WTC11 (cell line): ENCODE measurements at regions not wholly inside any gene's neighbourhood (a gene's known extent, or its start where the extent isn't known, plus 50 kb on each side); places are given as distances from the start of the nearest gene placed in this dataset.

ENCODE experiments used
- ATAC-seq: fragments of 200-7000 bp; cut with Tn5 transposase; 2 replicates; pipeline ENCODE4 v1.10.0; 2021; ENCODE audit warnings: mild to moderate bottlenecking, moderate library complexity
- CTCF ChIA-PET: fragments of 300-600 bp; sonication (Branson Sonifier 250); formaldehyde crosslinking; loops from one replicate; lab custom pipeline; 2021; ENCODE audit warnings: antibody characterized with exemption; lab: Charles Lee
- POLR2A ChIA-PET: fragments of 350-600 bp; sonication (Branson Sonifier 250); formaldehyde crosslinking; loops from one replicate; lab custom pipeline; 2021; ENCODE audit warnings: antibody characterized with exemption; lab: Charles Lee
- DNase-seq: peaks from one replicate; pipeline ENCODE4 v3.0.0; 2021; ENCODE audit warnings: low spot score
- H3K27ac Mint-ChIP-seq: 2 replicates; pipeline ENCODE4 v1.8.0; 2021; ENCODE audit warnings: mixed read lengths
- H3K27me3 Mint-ChIP-seq: 2 replicates; pipeline ENCODE4 v1.8.0; 2021; ENCODE audit warnings: low read depth, mild to moderate bottlenecking, moderate library complexity, mixed read lengths
- H3K36me3 Mint-ChIP-seq: 2 replicates; pipeline ENCODE4 v1.8.0; 2021; ENCODE audit warnings: mixed read lengths
- H3K4me1 Mint-ChIP-seq: 2 replicates; pipeline ENCODE4 v1.8.0; 2022; ENCODE audit warnings: mixed read lengths
- H3K4me3 Mint-ChIP-seq: 2 replicates; pipeline ENCODE4 v1.8.0; 2021; ENCODE audit warnings: mild to moderate bottlenecking, moderate library complexity, mixed read lengths
- H3K9me3 Mint-ChIP-seq: 2 replicates; pipeline ENCODE4 v1.8.0; 2021; ENCODE audit warnings: mixed read lengths
- CBFB ChIP-seq: sonication (generic); formaldehyde crosslinking; IDR thresholded peaks from 2 replicates; pipeline ENCODE4 v1.8.1; 2022; ENCODE audit warnings: mild to moderate bottlenecking, low read depth, missing genetic modification reagents
- E2F5 ChIP-seq: sonication (generic); formaldehyde crosslinking; IDR thresholded peaks from 2 replicates; pipeline ENCODE4 v1.8.1; 2022; ENCODE audit warnings: mild to moderate bottlenecking, moderate library complexity, missing genetic modification reagents
- EMX1 ChIP-seq: fragments of 250-450 bp; sonication (Bioruptor Pico); IDR thresholded peaks from 2 replicates; pipeline ENCODE4 v1.8.0; 2021; ENCODE audit warnings: mild to moderate bottlenecking
- ETV6 ChIP-seq: sonication (generic); formaldehyde crosslinking; IDR thresholded peaks from 2 replicates; pipeline ENCODE4 v1.8.1; 2022; ENCODE audit warnings: mild to moderate bottlenecking, missing genetic modification reagents
- FOXJ3 ChIP-seq: sonication (generic); formaldehyde crosslinking; IDR thresholded peaks from 2 replicates; pipeline ENCODE4 v1.9.0; 2021; ENCODE audit warnings: missing genetic modification reagents, mild to moderate bottlenecking, borderline replicate concordance
- IRF2 ChIP-seq: sonication (generic); formaldehyde crosslinking; IDR thresholded peaks from 2 replicates; pipeline ENCODE4 v1.8.0; 2022; ENCODE audit warnings: low read depth, missing genetic modification reagents, borderline replicate concordance
- JAZF1 ChIP-seq: fragments of 250-450 bp; sonication (Bioruptor Pico); IDR thresholded peaks from 2 replicates; pipeline ENCODE4 v1.9.0; 2021; ENCODE audit warnings: moderate library complexity, mild to moderate bottlenecking, inconsistent platforms
- NR1H2 ChIP-seq: sonication (generic); formaldehyde crosslinking; IDR thresholded peaks from 2 replicates; pipeline ENCODE4 v1.9.0; 2021; ENCODE audit warnings: mild to moderate bottlenecking, moderate library complexity, missing genetic modification reagents
- NR3C1 ChIP-seq: sonication (generic); formaldehyde crosslinking; conservative IDR thresholded peaks from 2 replicates; pipeline ENCODE4 v1.8.1; 2023; ENCODE audit warnings: low read depth, mild to moderate bottlenecking, missing genetic modification reagents
- PREB ChIP-seq: sonication (generic); formaldehyde crosslinking; IDR thresholded peaks from 2 replicates; pipeline ENCODE4 v1.8.1; 2022; ENCODE audit warnings: mild to moderate bottlenecking, missing genetic modification reagents, moderate library complexity, borderline replicate concordance
- STAT6 ChIP-seq: sonication (generic); formaldehyde crosslinking; conservative IDR thresholded peaks from 2 replicates; pipeline ENCODE4 v1.8.1; 2023; ENCODE audit warnings: mild to moderate bottlenecking, low read depth, missing genetic modification reagents, moderate library complexity
- TEAD4 ChIP-seq: sonication (generic); formaldehyde crosslinking; IDR thresholded peaks from 2 replicates; pipeline ENCODE4 v1.8.0; 2022; ENCODE audit warnings: mild to moderate bottlenecking, missing genetic modification reagents
- ZNF219 ChIP-seq: sonication (generic); formaldehyde crosslinking; IDR thresholded peaks from 2 replicates; pipeline ENCODE4 v1.8.0; 2023; ENCODE audit warnings: missing genetic modification reagents, mild to moderate bottlenecking, borderline replicate concordance
- ZNF281 ChIP-seq: sonication (generic); formaldehyde crosslinking; IDR thresholded peaks from 2 replicates; pipeline ENCODE4 v1.8.0; 2023; ENCODE audit warnings: mild to moderate bottlenecking, missing genetic modification reagents
- TF ChIP-seq, protein P1 (sequence below): sonication (generic); formaldehyde crosslinking; IDR thresholded peaks from 2 replicates; pipeline ENCODE4 v1.8.0; 2022; ENCODE audit warnings: mild to moderate bottlenecking, missing genetic modification reagents
- TF ChIP-seq, protein P2 (sequence below): sonication (generic); formaldehyde crosslinking; IDR thresholded peaks from 2 replicates; pipeline ENCODE4 v1.8.1; 2023; ENCODE audit warnings: mild to moderate bottlenecking, missing genetic modification reagents, borderline replicate concordance
- TF ChIP-seq, protein P3 (sequence below): sonication (generic); formaldehyde crosslinking; IDR thresholded peaks from 2 replicates; pipeline ENCODE4 v1.8.1; 2023; ENCODE audit warnings: mild to moderate bottlenecking, missing genetic modification reagents
- TF ChIP-seq, protein P4 (sequence below): sonication (generic); formaldehyde crosslinking; IDR thresholded peaks from 2 replicates; pipeline ENCODE4 v1.8.1; 2023; ENCODE audit warnings: mild to moderate bottlenecking, moderate library complexity, missing genetic modification reagents

DNA sequence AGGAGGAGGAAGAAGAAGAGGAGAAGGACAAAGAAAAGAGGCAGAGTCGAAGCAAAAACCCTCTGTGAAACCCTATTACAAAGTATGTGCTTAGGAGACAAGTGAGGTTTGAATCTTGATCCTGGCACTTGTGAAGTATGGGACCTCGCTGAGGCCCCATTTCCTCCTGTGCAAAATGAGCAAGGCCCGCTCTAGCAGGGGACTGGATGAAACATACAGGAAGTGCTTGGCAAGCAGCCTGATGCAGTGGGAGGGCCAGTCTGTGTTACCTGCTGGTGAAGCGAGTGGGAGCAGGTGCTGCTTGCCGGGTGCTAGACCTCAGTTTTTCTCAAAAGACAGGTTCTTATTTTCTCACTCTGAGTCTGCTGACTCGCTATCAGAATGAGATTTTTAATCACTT lies 150.4 kb downstream of the JCAD start:
- Mint-ChIP-seq H3K9me3 (peaks cover 14% of the 10 kb centered on the region), H3K36me3 (no peaks in the 10 kb centered on the region), H3K4me3 (no peak overlapping the region), H3K27me3 (no peaks in the 10 kb centered on the region), H3K27ac (no peak overlapping the region), H3K4me1 (no peaks in the 10 kb centered on the region)
- DNase-seq (no peak), ATAC-seq (no peak)
- ChIA-PET CTCF (no interaction called here), POLR2A (no interaction called here)
- TF ChIP-seq FOXJ3 (CRISPR knock-in tag) (no peak), NR3C1 (CRISPR knock-in tag) (no peak), CBFB (CRISPR knock-in tag) (no peak)
- TF ChIP-seq, protein P1, sequence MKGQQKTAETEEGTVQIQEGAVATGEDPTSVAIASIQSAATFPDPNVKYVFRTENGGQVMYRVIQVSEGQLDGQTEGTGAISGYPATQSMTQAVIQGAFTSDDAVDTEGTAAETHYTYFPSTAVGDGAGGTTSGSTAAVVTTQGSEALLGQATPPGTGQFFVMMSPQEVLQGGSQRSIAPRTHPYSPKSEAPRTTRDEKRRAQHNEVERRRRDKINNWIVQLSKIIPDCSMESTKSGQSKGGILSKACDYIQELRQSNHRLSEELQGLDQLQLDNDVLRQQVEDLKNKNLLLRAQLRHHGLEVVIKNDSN (CRISPR knock-in tag), result no peak
- TF ChIP-seq, protein P2, sequence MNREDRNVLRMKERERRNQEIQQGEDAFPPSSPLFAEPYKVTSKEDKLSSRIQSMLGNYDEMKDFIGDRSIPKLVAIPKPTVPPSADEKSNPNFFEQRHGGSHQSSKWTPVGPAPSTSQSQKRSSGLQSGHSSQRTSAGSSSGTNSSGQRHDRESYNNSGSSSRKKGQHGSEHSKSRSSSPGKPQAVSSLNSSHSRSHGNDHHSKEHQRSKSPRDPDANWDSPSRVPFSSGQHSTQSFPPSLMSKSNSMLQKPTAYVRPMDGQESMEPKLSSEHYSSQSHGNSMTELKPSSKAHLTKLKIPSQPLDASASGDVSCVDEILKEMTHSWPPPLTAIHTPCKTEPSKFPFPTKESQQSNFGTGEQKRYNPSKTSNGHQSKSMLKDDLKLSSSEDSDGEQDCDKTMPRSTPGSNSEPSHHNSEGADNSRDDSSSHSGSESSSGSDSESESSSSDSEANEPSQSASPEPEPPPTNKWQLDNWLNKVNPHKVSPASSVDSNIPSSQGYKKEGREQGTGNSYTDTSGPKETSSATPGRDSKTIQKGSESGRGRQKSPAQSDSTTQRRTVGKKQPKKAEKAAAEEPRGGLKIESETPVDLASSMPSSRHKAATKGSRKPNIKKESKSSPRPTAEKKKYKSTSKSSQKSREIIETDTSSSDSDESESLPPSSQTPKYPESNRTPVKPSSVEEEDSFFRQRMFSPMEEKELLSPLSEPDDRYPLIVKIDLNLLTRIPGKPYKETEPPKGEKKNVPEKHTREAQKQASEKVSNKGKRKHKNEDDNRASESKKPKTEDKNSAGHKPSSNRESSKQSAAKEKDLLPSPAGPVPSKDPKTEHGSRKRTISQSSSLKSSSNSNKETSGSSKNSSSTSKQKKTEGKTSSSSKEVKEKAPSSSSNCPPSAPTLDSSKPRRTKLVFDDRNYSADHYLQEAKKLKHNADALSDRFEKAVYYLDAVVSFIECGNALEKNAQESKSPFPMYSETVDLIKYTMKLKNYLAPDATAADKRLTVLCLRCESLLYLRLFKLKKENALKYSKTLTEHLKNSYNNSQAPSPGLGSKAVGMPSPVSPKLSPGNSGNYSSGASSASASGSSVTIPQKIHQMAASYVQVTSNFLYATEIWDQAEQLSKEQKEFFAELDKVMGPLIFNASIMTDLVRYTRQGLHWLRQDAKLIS (CRISPR knock-in tag), result no peak

- Mint-ChIP-seq H3K27ac (no peak overlapping the region), H3K9me3 (peaks cover 7% of the 10 kb centered on the region; the same call in 1 of the 2 replicates), H3K4me3 (no peak overlapping the region), H3K27me3 (no peaks in the 10 kb centered on the region; the same call in 1 of the 2 replicates), H3K36me3 (no peaks in the 10 kb centered on the region), H3K4me1 (0 out of 2 replicates have a peak, but pooled peaks cover 3% of the 10 kb centered on the region)
- CTCF ChIA-PET, result no interaction called here
- POLR2A ChIA-PET, result no interaction called here
- DNase-seq (no peak), ATAC-seq (no peak)
- TF ChIP-seq IRF2 (no peak), PREB (CRISPR knock-in tag) (no peak), JAZF1 (CRISPR knock-in tag) (no peak), NR1H2 (no peak), E2F5 (CRISPR knock-in tag) (no peak), STAT6 (CRISPR knock-in tag) (no peak), ETV6 (CRISPR knock-in tag) (no peak), ZNF219 (CRISPR knock-in tag) (no peak), FOXJ3 (CRISPR knock-in tag) (no peak), ZNF281 (CRISPR knock-in tag) (no peak), TEAD4 (CRISPR knock-in tag) (no peak), EMX1 (CRISPR knock-in tag) (no peak)
- TF ChIP-seq, protein P3, sequence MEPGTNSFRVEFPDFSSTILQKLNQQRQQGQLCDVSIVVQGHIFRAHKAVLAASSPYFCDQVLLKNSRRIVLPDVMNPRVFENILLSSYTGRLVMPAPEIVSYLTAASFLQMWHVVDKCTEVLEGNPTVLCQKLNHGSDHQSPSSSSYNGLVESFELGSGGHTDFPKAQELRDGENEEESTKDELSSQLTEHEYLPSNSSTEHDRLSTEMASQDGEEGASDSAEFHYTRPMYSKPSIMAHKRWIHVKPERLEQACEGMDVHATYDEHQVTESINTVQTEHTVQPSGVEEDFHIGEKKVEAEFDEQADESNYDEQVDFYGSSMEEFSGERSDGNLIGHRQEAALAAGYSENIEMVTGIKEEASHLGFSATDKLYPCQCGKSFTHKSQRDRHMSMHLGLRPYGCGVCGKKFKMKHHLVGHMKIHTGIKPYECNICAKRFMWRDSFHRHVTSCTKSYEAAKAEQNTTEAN, result no peak
- TF ChIP-seq, protein P1 (CRISPR knock-in tag), result no peak
- TF ChIP-seq, protein P4, sequence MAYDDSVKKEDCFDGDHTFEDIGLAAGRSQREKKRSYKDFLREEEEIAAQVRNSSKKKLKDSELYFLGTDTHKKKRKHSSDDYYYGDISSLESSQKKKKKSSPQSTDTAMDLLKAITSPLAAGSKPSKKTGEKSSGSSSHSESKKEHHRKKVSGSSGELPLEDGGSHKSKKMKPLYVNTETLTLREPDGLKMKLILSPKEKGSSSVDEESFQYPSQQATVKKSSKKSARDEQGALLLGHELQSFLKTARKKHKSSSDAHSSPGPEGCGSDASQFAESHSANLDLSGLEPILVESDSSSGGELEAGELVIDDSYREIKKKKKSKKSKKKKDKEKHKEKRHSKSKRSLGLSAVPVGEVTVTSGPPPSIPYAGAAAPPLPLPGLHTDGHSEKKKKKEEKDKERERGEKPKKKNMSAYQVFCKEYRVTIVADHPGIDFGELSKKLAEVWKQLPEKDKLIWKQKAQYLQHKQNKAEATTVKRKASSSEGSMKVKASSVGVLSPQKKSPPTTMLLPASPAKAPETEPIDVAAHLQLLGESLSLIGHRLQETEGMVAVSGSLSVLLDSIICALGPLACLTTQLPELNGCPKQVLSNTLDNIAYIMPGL (CRISPR knock-in tag), result no peak
Measured at GRCh38 chr10:29900865-29901264, 158.5 kb downstream of the JCAD start.
